ENCODE measurements at regions not wholly inside any gene's neighbourhood (a gene's known extent, or its start where the extent isn't known, plus 50 kb on each side); places are given as distances from the start of the nearest gene placed in this dataset.

DNA sequence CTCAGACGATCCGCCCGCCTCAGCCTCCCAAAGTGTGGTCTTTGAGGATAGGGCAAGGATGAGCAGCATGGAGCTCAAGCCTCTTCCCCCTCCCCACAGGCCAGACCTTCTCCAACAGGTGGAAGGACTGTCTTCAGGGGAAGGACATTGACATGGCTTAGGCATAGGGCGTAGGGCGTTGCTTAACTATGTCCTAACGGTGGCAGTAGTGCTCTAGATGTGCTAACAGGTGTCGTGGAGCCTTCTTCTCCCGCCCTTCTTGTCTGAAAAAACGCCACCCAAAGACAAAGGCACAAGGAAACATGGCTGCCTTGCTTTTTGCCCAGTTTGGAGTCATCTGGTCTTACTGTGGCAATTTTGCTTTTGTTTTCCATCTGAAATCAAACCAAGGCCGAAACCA lies 219.8 kb downstream of the OR13H1 start:
- no TSS peak for BruUV-seq (replicated peaks)
- POLR2A ChIA-PET: no interaction called here
- intact Hi-C loops (cut with micrococcal nuclease): no loop called here
- no peak for DNase-seq (ENCODE audit: low read depth, low spot score)
- no peak overlapping the region for H3K4me2 ChIP-seq (ENCODE audit: insufficient read depth, low read length)
- no peaks in the 10 kb centered on the region for H4K20me1 ChIP-seq (replicated peaks; ENCODE audit: control insufficient read depth, extremely low read depth, insufficient read depth, low read length)
- no peak overlapping the region for H3K27ac ChIP-seq (ENCODE audit: insufficient read depth, low read depth, low read length)
- no peak overlapping the region for H3K4me3 ChIP-seq (replicated peaks in 1 of 3; ENCODE audit: insufficient read depth in 1 of 3, low read depth in 1 of 3, low read length in 3 of 3)
- CTCF ChIA-PET: no interaction called here
- no peaks in the 10 kb centered on the region for H3K9me1 ChIP-seq (replicated peaks; ENCODE audit: control insufficient read depth, extremely low read depth, insufficient read depth, low read length)
- H3K4me1 ChIP-seq (ENCODE audit: control insufficient read depth, extremely low read depth, insufficient read depth, low read length): no peaks in the 10 kb centered on the region
- TF ChIP-seq POLR2A (IDR thresholded peaks at IDR 0.05; ENCODE audit: low read depth, low read length) (no peak), MYC (IDR thresholded peaks at IDR 0.05; ENCODE audit: low read depth, low read length) (no peak), EZH2 (IDR thresholded peaks at IDR 0.05; ENCODE audit: borderline replicate concordance, low read depth, low read length, severe bottlenecking) (no peak), POLR2AphosphoS5 (IDR thresholded peaks at IDR 0.05; ENCODE audit: insufficient read depth, low read depth, low read length) (no peak), FOS (IDR thresholded peaks at IDR 0.05; ENCODE audit: borderline replicate concordance, insufficient read depth, low read length) (no peak), JUN (IDR thresholded peaks at IDR 0.05; ENCODE audit: borderline replicate concordance, insufficient read depth, insufficient read length, low read depth) (no peak), GATA2 (IDR thresholded peaks at IDR 0.05; ENCODE audit: insufficient read depth, insufficient read length, low read depth, low read length) (no peak)
- TF ChIP-seq, protein P1, sequence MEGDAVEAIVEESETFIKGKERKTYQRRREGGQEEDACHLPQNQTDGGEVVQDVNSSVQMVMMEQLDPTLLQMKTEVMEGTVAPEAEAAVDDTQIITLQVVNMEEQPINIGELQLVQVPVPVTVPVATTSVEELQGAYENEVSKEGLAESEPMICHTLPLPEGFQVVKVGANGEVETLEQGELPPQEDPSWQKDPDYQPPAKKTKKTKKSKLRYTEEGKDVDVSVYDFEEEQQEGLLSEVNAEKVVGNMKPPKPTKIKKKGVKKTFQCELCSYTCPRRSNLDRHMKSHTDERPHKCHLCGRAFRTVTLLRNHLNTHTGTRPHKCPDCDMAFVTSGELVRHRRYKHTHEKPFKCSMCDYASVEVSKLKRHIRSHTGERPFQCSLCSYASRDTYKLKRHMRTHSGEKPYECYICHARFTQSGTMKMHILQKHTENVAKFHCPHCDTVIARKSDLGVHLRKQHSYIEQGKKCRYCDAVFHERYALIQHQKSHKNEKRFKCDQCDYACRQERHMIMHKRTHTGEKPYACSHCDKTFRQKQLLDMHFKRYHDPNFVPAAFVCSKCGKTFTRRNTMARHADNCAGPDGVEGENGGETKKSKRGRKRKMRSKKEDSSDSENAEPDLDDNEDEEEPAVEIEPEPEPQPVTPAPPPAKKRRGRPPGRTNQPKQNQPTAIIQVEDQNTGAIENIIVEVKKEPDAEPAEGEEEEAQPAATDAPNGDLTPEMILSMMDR (IDR thresholded peaks at IDR 0.05; ENCODE audit: extremely low read depth in 1 of 2, insufficient read depth in 1 of 2, low read depth in 1 of 2, low read length in 2 of 2): no peak
- TF ChIP-seq, protein P2, sequence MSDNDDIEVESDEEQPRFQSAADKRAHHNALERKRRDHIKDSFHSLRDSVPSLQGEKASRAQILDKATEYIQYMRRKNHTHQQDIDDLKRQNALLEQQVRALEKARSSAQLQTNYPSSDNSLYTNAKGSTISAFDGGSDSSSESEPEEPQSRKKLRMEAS (IDR thresholded peaks at IDR 0.05; ENCODE audit: insufficient read depth, insufficient read length): no peak
- no peaks in the 10 kb centered on the region for H3K9me3 ChIP-seq (replicated peaks; ENCODE audit: control insufficient read depth, insufficient read depth, low read length)
- dilution Hi-C loops (cut with MboI; ENCODE audit: extremely low pct_ligation_motif_present, low sequenced_read_pairs): no loop called here
- FAIRE-seq: no peak
- H3K27me3 ChIP-seq (ENCODE audit: control insufficient read depth in 2 of 2, insufficient read depth in 2 of 2, low read length in 2 of 2): no peaks in the 10 kb centered on the region
- no peaks in the 10 kb centered on the region for H3K79me2 ChIP-seq (ENCODE audit: control insufficient read depth, insufficient read depth, low read length)
- no peak overlapping the region for H2AFZ ChIP-seq (ENCODE audit: low read depth, low read length)
- no peaks in the 10 kb centered on the region for H3K36me3 ChIP-seq (ENCODE audit: control insufficient read depth in 2 of 2, extremely low read depth in 1 of 2, insufficient read depth in 2 of 2, low read length in 2 of 2)
- H3K9ac ChIP-seq (replicated peaks; ENCODE audit: extremely low read depth, insufficient read depth, low read length): no peak overlapping the region

Measured in endothelial cell of umbilical vein (primary cell).